ENCODE measurements at regions not wholly inside any gene's neighbourhood (a gene's known extent, or its start where the extent isn't known, plus 50 kb on each side); places are given as distances from the start of the nearest gene placed in this dataset.

- TF ChIP-seq CTCF (IDR thresholded peaks at IDR 0.05; ENCODE audit: low read depth, low read length, poor library complexity, severe bottlenecking) (no peak), EZH2phosphoT487 (IDR thresholded peaks at IDR 0.05; ENCODE audit: borderline replicate concordance, low read length) (no peak)
These were observed 87.8 kb upstream of the PDE3A start for GRCh38 chr12:20280515-20280914.
